GM21381 (cell line): ENCODE measurements at regions not wholly inside any gene's neighbourhood (a gene's known extent, or its start where the extent isn't known, plus 50 kb on each side); places are given as distances from the start of the nearest gene placed in this dataset.

ENCODE experiments used
- ATAC-seq: cut with Tn5 transposase; IDR thresholded peaks from one replicate; pipeline ENCODE4 v1.9.1; 2021; ENCODE audit warnings: mild to moderate bottlenecking, moderate library complexity; ENCODE audit not compliant: unreplicated experiment

DNA sequence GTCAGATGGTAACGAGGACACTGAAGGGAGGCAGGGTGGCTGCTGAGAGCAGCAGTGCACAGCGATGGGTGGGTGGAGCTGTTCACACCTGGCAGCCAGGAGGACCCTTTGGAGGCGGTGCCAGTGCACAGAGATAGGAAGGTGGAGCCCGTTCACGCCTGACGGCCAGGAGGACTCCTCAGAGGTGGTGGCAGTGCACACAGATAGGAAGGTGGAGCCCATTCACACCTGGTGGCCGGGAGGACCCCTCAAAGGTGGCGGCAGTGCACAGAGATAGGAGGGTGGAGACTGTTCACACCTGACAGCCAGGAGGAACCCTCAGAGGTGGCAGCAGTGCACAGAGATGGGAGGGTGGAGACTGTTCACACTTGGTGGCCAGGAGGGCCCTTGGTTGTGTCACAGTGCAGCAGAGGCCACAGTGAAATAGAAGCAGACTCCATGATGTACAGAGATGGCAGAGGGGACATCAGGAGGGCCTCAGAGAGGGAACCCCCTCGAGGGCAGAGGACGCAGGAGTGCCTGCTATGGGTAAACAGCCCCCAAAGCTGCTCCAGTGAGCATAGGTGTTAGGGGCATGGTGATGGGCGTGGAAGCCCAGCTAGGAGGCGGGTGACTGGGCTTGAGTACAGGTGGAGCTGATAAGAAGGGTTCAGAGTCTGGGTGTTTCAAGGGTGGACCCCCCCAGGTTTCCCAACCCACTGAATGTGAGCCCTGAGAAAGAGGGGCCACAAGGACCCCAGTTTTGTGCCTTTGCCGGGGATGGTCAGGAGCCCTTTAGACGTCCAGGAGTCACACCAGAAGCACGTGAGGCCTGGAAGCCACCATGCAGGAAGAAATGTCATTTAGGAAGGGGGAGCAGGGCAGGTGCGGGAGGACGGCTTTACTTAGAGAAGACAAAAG, 566.7 kb downstream of the BRD1 start:
- no peak for ATAC-seq

DNA sequence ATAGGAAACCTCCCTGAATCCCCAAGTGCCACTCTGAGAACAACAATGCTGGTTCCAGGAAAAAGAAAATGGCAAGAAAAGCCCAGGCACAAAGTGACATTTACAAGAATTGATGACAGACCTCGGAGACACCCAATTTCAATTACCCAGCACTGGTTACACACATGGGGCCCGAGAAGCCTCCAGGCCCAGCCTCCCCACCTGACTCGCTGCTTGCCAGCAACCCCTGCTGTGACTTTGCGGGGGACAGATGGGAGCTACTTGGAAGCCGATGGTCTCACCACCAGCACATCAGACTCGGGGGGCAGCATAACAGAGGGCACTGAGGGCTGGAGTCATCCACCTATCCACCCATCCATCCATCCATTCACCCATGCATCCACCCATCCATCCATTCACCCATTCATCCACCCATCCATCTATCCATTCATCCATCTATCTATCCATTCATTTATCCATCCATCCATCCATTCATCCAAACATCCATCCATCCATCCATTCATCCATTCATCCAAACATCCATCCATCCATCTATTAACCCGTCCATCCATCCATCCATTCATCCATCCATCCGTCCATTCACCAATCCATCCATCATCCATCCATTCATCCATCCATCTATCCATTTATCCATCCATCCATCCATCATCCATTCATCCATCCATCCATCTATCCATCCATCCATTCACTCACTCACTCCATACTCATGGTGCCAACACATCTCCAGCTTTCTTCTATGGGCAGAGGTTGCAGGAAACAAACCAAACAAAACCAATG, 567.6 kb downstream of the BRD1 start:
- ATAC-seq = no peak

DNA sequence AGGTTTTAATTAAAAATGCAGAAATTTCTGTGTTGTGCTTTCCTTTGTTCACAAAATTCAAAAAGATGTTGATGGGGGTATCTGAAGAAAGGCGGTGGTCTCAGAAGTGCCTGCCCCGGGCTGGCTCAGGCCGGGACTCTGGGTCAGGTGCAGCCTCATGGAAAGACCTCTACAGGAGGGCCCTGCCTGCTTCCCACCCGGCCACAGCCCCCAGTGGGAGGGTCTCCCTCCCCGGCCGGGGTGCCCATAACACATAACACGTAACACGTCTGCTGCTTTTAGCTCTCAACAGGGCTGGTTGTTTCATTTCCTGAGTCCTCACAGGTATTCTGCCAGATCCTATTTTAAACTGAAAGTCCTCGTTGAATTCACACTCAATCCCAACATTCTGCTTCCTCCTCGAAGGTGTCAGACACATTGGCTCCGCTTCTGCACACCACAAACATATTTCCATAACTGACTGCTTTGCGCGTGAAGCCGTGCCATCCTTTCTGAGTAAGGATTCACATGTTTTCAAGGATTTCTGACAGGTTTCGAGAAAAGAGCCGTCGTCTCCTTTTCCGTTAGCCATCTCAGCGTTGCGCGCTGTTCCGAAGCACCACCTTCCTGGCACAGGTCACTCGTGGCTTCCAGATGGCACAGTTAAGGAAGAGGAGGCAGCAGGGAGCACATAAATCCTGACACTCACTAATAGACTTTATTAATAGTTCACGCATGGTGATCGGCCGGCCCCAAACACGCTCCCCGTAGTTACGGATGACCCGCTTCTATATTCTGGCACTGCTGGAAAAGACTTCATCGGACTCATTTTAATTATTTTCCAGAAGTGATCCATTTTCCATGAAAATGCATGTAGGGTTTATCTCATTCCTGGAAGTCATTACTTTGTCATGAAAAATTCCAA, 569.3 kb downstream of the BRD1 start:
- ATAC-seq = no peak

DNA sequence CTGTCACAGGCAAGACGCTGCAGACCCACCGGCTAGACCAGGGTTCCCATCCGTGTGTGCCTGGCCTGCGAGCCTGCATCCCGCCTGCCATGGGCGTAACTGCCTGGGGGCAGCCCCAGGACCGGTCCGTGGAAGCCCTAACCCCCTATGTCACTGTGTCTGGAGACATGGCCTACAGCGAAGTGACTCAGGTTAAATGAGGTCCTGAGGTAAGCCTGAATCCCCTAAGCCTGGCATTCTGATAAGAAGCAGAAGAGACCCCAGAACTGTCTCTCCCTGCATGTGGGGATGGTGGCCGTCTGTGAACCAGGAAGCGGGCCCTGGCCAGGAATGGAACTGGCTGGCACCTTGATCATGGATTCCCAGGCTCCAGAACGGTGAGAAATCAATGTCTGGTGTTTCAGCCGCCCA, 570.1 kb downstream of the BRD1 start:
- ATAC-seq = no peak

DNA sequence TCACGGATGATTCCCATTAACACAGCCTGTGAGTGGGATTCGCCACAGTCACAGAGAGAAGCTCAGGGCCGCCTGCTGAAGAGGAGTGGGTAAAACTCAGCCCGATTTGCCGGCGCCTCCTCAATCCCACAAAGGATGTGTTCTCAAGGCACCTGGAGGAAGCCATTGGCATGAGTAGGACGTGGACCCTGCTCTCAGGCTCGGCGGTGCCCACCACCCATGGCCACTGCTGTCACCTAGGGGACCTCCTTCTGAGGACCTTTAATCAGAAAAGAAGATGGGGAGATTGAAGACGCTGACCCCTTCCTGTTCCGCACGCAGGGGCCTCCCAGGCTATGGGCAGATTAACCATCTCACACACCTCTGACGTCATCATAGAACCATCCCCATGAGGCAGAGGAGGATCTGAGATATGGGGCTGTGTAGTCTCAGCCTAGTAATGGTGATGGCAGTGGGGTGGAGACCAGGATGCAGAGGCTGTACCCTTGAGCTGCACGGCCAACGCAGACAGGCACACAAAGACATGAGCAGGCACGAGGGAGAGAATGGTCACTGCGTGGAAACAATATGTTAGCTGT, 571.8 kb downstream of the BRD1 start:
- no peak for ATAC-seq

DNA sequence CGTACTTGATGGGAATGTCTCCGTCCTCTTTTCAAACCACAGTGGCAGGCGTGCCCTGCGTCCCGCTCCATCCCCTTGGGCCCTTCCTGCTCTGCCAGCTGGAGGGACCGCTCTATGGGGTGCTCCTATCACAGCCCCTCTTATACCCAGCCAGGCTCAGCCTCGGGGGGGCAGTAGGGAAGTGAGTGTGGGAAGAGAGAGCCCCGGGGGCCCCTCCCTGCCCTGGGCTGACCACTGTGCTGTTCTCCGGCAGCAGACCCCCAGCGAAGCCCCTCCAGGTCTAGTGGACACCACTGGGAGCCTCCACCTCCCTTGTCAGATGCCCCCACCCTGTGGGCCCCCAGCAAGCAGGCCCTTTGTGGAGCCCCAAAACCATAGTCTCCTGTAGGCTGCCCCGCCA, 572.5 kb downstream of the BRD1 start:
- no peak for ATAC-seq

DNA sequence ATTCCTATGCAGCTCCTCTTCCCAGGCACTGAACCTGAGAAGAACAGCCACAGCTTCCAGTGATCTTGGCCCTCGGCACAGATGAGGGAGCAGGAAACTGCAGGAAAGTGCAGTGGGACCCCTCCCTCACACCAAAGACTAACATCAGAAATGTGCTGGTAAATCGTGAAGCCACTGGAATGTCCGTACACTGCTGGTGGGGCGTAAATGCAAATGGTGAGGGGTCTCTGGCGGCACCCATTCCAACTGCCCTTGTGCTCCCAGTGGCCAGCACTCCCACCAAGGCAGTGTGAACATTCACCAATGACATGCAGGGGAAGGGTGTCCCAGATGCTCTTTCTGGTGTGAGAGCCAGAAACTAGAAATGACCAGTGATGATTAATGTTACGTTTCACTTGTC, 574.0 kb downstream of the BRD1 start:
- ATAC-seq = no peak

DNA sequence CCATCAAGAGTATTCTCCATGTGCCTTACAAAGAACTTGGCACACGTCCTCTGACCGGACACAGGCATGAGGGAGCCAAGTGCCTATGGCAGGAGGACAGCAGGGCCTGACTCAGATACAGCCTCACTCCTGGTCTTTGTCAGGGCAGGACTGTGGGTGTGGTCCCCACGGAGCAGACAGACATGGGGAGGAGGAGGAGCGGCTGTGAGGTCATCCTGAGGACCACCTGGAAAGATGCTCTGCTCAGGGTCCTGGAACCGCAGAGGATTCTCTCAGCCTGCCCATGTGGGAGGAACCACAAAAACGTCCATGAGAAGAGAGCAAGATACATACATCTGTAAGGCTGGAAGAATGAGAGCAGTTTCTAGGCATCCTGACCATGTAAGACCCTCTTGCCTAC, 576.3 kb downstream of the BRD1 start:
- ATAC-seq = no peak

DNA sequence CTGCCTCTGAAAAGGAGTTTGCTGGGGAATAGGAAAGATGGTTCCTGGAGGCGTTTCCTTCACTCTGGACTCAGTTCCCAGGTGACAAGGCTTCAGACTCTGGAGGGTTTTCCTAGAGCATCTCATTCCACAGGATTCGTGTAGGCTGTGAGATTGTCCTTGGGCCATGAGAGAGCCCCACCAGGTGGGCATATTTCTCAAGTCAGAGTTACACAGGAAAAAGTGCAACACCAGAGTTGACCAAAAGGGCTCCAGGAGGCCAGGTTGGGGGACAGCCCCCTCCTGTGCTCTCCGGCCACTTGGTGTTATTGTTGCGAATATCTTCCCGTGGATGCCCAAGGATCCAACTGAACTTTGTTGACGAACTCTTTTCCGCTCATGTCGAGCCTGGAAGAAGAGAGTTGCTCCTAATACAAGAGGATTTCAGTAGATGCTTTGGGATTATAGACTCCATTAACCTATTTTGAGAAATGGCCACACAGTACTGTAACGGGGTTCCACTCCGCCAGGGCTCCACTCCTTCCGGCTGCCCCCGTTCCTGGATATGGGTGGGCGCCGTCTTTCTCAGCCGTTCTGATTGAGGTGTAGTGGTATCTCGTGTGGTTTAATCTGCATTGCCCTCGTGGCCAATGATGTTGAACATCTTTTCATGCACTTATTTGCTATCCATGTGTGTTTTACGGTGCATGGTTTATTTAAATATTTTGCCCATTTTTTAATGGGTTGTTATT, 580.3 kb downstream of the BRD1 start:
- no peak for ATAC-seq

DNA sequence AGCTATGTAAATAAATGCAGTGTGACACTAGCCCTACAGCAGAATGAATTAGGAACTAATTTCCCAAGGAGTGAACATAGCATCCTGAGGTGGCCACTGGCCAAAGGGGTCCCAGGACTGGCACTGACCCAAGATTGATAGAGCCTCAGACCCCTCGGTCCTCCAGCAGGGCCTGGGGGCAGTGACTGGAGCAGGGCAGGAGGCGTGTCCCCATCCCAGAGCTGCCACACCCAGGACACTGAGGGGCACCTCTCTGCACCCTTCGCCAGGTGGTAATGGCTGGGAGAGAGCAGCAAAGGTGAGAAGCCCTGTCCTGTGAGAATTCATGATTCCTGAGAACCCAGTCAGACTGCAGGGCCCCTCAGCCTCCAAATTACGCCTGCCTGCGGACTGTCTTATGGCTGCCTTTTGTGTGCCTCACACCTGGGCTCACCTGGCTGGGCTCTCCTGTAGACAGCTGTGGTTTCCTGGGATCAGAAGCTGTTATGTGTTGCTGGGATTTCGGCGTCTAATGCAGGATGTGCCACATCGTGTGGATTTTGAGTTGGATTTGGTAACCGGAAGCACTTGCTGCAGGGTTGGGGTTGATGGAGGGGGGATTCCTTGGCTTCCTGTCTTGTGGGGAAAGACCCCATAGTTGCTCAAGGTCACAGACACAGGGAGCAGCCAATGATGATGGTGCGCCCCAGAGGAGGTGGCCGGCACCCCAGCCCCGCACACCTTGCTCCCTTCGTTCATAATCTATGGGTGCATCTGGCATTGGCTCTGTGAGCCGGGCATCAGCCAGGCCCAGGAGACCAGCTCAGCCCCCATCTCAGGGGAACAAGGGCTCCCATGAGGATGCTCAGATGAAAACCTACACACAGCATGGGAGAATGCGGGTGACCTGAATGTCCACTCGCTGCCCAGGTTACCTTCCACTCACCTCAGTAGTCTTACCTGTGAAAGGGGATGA, 582.9 kb downstream of the BRD1 start:
- no peak for ATAC-seq

DNA sequence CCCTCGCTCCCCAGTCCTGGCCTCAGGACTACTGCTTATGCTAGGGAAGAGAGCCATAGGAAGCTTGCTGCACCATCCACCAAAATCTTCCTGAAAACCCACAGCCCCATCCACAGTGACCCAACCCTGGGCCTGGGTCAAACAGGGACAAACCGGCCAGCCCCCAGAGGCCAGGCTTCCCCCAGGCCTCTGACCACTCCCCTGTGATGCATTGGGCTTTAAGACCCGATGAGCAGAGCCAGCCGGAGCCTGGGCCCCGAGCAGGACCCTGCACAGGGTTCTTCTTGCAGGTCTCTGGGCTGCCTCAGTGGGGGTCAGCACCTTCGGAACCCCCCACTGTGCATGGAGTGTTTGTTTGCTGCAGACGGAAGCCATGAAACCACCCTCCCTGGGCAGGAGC, 583.7 kb downstream of the BRD1 start:
- no peak for ATAC-seq

DNA sequence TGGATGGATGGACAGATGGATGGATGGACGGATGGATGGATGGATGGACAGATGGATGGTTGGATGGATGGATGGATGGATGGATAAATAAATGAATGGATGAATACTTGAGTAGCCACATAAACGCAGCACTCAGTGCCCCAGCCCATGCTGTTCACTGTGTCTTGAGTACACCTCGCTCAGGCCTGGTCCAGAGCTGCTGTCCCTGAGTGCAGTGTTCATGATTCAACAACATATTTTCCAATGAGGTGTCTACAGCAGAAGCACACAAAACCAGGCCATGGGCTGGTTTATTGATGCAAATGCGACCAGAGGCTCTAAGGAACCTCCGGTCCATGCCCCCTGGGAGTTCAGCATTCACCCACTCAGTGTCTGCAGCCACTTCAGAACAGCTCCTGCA, 584.3 kb downstream of the BRD1 start:
- ATAC-seq = no peak

DNA sequence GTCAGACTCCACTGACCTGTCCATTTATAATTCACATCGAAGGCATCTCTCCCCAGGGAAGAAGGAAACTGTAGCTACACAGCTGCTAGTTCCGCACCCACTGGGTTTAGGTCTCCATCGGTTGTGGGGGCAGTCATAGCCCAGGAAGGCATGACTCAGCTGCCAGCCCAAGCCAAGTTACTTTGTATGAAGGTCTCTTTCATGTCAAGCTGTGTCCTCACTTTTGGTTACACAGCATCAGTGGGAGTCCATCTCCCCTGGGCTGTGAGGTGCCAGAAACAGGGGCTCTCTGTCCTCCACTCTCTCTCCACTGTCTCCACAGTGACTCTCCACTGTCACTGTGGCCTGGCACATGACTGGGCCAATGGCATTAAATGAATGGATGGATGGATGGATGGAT, 585.2 kb downstream of the BRD1 start:
- ATAC-seq = no peak

DNA sequence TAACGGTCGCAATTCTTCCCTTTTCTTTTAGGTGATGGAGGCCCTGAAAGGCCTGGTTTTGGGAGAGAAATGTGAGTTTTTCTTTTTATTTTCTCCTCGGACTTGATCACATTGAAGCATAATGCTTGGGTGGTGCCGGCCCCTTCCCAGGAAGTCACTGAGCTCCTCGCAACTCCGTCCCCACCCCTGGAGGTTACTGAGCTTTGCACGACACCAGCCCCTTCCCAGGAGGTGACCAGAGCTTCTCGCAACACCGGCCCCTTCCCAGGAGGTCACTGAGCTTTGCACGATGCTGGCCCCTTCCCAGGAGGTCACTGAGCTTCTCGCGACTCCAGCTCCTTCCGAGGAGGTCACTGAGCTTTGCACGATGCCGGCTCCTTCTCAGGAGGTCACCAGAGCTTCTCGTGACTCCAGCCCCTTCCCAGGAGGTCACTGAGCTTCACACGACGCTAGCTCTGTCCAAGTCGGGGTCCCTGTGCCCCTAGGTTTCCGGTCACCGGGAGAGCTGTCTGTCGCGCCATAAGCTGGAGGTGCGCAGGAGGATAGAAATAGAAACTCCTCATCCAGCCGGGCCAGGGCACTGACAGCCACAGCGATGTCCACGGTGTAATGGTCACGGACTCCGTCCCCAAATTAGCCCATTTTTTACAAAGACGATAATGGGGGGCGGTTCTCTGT, 586.4 kb downstream of the BRD1 start:
- ATAC-seq = no peak

DNA sequence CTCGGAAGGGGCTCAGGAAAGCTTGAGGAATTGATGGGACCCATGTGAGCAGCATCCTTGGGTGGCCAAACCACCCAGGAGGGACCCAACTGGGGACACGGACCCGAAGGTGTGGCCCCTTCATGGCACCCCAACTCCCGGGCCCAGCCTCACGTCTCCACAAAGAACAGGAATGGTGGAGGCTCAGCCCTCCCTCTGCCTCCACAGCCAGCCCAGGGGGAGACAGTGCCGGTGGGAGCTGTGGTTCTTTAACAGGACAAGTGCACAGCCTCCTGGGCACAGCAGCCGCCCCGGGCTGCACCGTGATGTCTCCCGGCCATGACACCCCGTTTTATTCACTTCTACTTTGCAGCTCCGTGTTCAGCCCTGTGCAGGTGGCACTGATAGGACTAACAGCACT, 587.2 kb downstream of the BRD1 start:
- ATAC-seq = no peak

DNA sequence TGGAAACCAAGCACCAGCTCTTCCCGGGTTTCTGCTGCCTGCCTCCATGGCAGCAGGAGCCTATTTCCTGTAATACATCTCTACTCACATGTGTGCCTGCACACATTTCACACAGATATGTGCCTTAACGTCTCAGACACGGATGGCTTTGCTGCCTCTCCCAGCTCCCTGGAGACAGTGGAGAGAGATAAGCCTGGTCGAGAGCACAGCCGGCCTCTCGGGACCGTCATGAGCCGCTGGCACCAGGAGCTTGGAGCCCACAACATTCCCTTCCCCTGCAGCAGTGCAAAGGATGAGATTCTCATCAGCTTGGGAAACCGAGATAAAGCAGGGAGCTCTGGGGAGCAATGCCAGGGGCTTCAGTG, 587.7 kb downstream of the BRD1 start:
- ATAC-seq = no peak

DNA sequence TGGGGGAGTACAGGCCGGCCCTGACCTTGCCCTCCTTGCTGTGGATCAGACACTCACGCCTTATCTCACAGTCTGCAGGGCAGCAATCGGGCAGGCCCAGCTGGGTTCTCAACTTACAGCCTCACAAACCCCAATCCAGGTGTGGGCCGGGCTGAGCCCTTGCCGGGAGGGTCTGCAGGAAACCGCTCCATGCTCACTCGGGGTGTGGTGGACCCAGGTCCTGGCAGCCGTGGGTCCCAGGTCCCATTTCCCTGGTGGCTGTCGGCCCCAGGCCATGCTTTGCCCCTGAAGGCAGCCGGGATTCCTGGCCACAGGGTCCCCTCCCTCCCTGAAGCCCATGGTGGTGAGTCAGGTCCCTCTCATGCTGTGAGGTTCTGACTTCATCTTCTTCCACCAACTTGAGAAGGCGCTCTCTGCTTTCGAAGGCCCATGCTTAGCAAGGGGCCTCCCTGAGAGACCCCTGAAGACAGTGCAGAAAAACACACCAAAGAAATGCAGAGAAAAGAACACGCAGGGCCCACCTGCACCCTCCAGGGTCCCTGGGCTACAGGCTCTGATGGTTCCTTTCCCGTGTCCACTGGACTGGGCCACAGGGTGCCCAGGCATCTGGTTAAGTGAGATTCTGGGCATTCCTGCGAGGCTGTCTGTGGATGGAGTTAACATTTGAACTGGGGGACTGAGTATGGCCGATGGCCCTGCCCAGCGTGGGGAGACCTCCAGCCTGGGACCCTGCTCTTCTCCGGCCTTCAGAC, 588.2 kb downstream of the BRD1 start:
- no peak for ATAC-seq
